ENCODE measurements at regions not wholly inside any gene's neighbourhood (a gene's known extent, or its start where the extent isn't known, plus 50 kb on each side); places are given as distances from the start of the nearest gene placed in this dataset.

DNA sequence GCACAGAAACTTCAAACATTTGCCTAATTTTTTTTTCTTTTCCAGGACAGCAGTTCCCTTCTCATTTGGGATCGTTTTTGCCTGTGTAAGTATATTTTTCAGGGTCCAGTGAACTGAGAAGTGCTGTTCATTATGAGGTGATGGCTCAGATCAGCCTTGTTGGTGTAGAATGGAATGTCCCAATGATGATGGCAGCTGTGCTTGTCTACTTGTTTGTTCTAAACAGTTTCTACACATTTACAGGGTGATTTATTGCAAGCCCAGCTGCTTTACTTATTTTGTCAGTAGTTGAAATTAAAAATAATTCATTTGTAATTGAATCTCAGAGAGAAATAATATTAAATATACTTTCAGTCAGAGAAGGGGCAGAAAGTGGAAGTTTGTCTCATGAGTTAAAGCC is 337.6 kb upstream of the SEMA6A start:
- TF ChIP-seq, protein P1, sequence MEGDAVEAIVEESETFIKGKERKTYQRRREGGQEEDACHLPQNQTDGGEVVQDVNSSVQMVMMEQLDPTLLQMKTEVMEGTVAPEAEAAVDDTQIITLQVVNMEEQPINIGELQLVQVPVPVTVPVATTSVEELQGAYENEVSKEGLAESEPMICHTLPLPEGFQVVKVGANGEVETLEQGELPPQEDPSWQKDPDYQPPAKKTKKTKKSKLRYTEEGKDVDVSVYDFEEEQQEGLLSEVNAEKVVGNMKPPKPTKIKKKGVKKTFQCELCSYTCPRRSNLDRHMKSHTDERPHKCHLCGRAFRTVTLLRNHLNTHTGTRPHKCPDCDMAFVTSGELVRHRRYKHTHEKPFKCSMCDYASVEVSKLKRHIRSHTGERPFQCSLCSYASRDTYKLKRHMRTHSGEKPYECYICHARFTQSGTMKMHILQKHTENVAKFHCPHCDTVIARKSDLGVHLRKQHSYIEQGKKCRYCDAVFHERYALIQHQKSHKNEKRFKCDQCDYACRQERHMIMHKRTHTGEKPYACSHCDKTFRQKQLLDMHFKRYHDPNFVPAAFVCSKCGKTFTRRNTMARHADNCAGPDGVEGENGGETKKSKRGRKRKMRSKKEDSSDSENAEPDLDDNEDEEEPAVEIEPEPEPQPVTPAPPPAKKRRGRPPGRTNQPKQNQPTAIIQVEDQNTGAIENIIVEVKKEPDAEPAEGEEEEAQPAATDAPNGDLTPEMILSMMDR (IDR thresholded peaks at IDR 0.05): no peak
- no peak for TF ChIP-seq POLR2A (IDR thresholded peaks at IDR 0.05)
- TF ChIP-seq POLR2AphosphoS5 (IDR thresholded peaks at IDR 0.05): no peak
- no peak for TF ChIP-seq EP300 (IDR thresholded peaks at IDR 0.05)
